PFSK-1 (cell line): ENCODE measurements at regions not wholly inside any gene's neighbourhood (a gene's known extent, or its start where the extent isn't known, plus 50 kb on each side); places are given as distances from the start of the nearest gene placed in this dataset.

Experiments used
- FOXP2 ChIP-seq: optimal IDR thresholded peaks from 2 replicates; pipeline ENCODE3; 2011; ENCODE audit warnings: borderline replicate concordance, control low read depth, inconsistent platforms; ENCODE audit not compliant: insufficient read depth; ENCODE audit errors: extremely low read length, extremely low read depth
- POLR2AphosphoS5 ChIP-seq: IDR thresholded peaks from 2 replicates; pipeline ENCODE4 v1.6.1; 2012; ENCODE audit warnings: low read depth, mild to moderate bottlenecking, control low read depth, low read length, moderate library complexity
- REST ChIP-seq, 2 experiments: IDR thresholded peaks; 2 replicates each; pipeline versions ENCODE4 v1.6.1 to v1.8.0; 2011 to 2012; ENCODE audit warnings: low read depth in 2 of 2, low read length in 2 of 2, control low read depth in 1 of 2, inconsistent platforms in 1 of 2, mild to moderate bottlenecking in 1 of 2, moderate library complexity in 1 of 2; ENCODE audit not compliant: insufficient read depth in 1 of 2
- SIN3A ChIP-seq: IDR thresholded peaks from 2 replicates; pipeline ENCODE4 v1.6.1; 2012; ENCODE audit warnings: mild to moderate bottlenecking, low read length, moderate library complexity, borderline replicate concordance; ENCODE audit not compliant: insufficient read depth
- TAF1 ChIP-seq: IDR thresholded peaks from 2 replicates; pipeline ENCODE4 v1.6.1; 2012; ENCODE audit warnings: low read length, control low read depth, borderline replicate concordance; ENCODE audit not compliant: insufficient read depth

- TF ChIP-seq REST (IDR thresholded peaks at IDR 0.05; ENCODE audit: insufficient read depth in 1 of 2, low read depth in 2 of 2, low read length in 2 of 2) (no peak), TAF1 (no peak), SIN3A (no peak), FOXP2 (no peak), POLR2AphosphoS5 (no peak)
These were observed 472.3 kb downstream of the PLK2 start for GRCh38 chr5:57987552-57987951.

DNA sequence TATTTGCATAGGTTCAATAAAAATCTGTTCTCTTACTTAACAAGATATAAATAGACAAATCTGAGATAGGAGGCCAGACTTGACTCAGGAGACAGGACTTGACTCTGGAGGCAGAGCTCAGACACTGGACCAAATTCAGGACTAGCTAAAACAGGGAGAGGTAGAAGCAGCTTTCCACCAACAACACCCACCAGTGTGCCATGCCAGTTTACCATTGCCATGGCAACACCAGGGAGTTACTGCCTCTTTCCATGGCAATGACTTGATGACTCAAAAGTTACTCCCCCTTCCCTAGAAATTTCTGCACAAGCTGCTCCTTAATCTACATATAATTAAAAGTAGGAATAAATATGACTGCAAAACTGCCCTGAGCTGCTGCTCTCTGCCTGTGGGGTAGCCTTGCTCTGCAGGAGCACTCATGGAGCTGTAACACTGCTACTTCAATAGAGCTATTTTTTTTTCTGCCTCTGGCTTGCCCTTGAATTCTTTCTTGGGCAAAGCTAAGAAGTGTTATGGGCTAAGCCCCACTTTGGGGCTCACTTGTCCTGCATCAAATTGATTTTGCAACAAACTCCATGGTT lies 473.0 kb downstream of the PLK2 start:
- TF ChIP-seq SIN3A, result no peak
- TF ChIP-seq TAF1, result no peak
- TF ChIP-seq FOXP2, result no peak
- no peak for TF ChIP-seq POLR2AphosphoS5

- no peak for TF ChIP-seq POLR2AphosphoS5
- no peak for TF ChIP-seq REST (IDR thresholded peaks at IDR 0.05; ENCODE audit: insufficient read depth in 1 of 2, low read depth in 2 of 2, low read length in 2 of 2)
- no peak for TF ChIP-seq FOXP2
- no peak for TF ChIP-seq TAF1
- no peak for TF ChIP-seq SIN3A
These were observed 476.5 kb downstream of the PLK2 start for GRCh38 chr5:57983426-57983825.

GRCh38 chr5:57979671-57980070 lies 480.2 kb downstream of the PLK2 start:
- no peak for TF ChIP-seq REST (IDR thresholded peaks at IDR 0.05; ENCODE audit: insufficient read depth in 1 of 2, low read depth in 2 of 2, low read length in 2 of 2)
- TF ChIP-seq TAF1, result no peak
- no peak for TF ChIP-seq FOXP2
- TF ChIP-seq POLR2AphosphoS5, result no peak
- TF ChIP-seq SIN3A, result no peak

DNA sequence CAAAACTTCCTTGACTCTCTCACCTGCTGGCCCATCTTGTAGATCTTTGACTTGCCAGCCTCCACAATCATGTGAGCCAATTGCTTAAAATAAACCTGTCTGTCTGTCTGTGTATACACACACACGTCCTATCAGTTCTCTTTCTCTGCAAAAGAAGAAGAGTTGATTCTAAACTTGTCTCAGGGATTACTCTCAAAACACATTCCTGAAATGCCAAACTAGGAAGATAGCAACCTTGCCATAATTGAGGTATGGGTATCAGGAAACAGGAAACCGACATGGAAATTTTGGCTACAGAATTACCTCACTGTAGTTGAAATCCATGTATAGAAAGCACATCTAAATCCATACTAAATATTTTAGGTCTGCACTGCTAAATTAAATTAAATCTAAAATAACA lies 483.4 kb downstream of the PLK2 start:
- TF ChIP-seq SIN3A (no peak), POLR2AphosphoS5 (no peak), FOXP2 (no peak), REST (IDR thresholded peaks at IDR 0.05; ENCODE audit: insufficient read depth in 1 of 2, low read depth in 2 of 2, low read length in 2 of 2) (no peak), TAF1 (no peak)
